ENCODE measurements at regions not wholly inside any gene's neighbourhood (a gene's known extent, or its start where the extent isn't known, plus 50 kb on each side); places are given as distances from the start of the nearest gene placed in this dataset.

- TF ChIP-seq POLR2A (IDR thresholded peaks at IDR 0.05): no peak
- no peak for TF ChIP-seq CTCF (IDR thresholded peaks at IDR 0.05)
These were observed 59.2 kb upstream of the EYA2 start for GRCh38 chr20:46835418-46835817.

Measured in body of pancreas (tissue), 4 donors.